ENCODE measurements at regions not wholly inside any gene's neighbourhood (a gene's known extent, or its start where the extent isn't known, plus 50 kb on each side); places are given as distances from the start of the nearest gene placed in this dataset.

GRCh38 chr18:40415821-40416220 is 1539.2 kb upstream of the PIK3C3 start:
- no peak overlapping the region for H3K4me2 ChIP-seq (ENCODE audit: low read length)
- H3K36me3 ChIP-seq (ENCODE audit: control insufficient read depth, low read length), result no peaks in the 10 kb centered on the region

GRCh38 chr18:40415176-40415791 is 1539.8 kb upstream of the PIK3C3 start:
- no peaks in the 10 kb centered on the region for H3K9me2 ChIP-seq (replicated peaks; ENCODE audit: control insufficient read depth, low read length)
- no peak overlapping the region for H3K4me3 ChIP-seq (ENCODE audit: low read length)
- no peak overlapping the region for H3K27ac ChIP-seq (ENCODE audit: low read depth, low read length)
- H3K4me1 ChIP-seq (ENCODE audit: control insufficient read depth, low read length), result no peaks in the 10 kb centered on the region
- H3K4me2 ChIP-seq (ENCODE audit: low read length), result no peak overlapping the region
- TF ChIP-seq, protein P1, sequence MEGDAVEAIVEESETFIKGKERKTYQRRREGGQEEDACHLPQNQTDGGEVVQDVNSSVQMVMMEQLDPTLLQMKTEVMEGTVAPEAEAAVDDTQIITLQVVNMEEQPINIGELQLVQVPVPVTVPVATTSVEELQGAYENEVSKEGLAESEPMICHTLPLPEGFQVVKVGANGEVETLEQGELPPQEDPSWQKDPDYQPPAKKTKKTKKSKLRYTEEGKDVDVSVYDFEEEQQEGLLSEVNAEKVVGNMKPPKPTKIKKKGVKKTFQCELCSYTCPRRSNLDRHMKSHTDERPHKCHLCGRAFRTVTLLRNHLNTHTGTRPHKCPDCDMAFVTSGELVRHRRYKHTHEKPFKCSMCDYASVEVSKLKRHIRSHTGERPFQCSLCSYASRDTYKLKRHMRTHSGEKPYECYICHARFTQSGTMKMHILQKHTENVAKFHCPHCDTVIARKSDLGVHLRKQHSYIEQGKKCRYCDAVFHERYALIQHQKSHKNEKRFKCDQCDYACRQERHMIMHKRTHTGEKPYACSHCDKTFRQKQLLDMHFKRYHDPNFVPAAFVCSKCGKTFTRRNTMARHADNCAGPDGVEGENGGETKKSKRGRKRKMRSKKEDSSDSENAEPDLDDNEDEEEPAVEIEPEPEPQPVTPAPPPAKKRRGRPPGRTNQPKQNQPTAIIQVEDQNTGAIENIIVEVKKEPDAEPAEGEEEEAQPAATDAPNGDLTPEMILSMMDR (IDR thresholded peaks at IDR 0.05; ENCODE audit: low read depth, low read length, poor library complexity, severe bottlenecking), result no peak
- no peak for TF ChIP-seq EZH2phosphoT487 (IDR thresholded peaks at IDR 0.05; ENCODE audit: borderline replicate concordance, low read length)
- no peaks in the 10 kb centered on the region for H3F3A ChIP-seq (ENCODE audit: control insufficient read depth, insufficient read depth)
- no peaks in the 10 kb centered on the region for H4K20me1 ChIP-seq (ENCODE audit: control insufficient read depth, insufficient read depth, low read depth, low read length)
- no peaks in the 10 kb centered on the region; the same call in 1 of the 2 replicates for H3K9me3 ChIP-seq (ENCODE audit: control insufficient read depth, insufficient read depth, low read length)
- no peaks in the 10 kb centered on the region for H3K79me2 ChIP-seq (ENCODE audit: control insufficient read depth, low read length)
- no peaks in the 10 kb centered on the region for H3K36me3 ChIP-seq (ENCODE audit: control insufficient read depth, low read length)
- H3K27me3 ChIP-seq (ENCODE audit: control insufficient read depth, low read length), result no peaks in the 10 kb centered on the region

More at GRCh38 chr18:40415821-40416220, 1539.2 kb upstream of the PIK3C3 start:
- Histone ChIP-seq H3K79me2 (ENCODE audit: control insufficient read depth, low read length) (no peaks in the 10 kb centered on the region), H3K4me3 (ENCODE audit: low read length) (no peak overlapping the region), H3K27me3 (ENCODE audit: control insufficient read depth, low read length) (no peaks in the 10 kb centered on the region), H4K20me1 (ENCODE audit: control insufficient read depth, insufficient read depth, low read depth, low read length) (no peaks in the 10 kb centered on the region), H3K9me2 (replicated peaks; ENCODE audit: control insufficient read depth, low read length) (no peaks in the 10 kb centered on the region), H3K4me1 (ENCODE audit: control insufficient read depth, low read length) (no peaks in the 10 kb centered on the region), H3F3A (ENCODE audit: control insufficient read depth, insufficient read depth) (no peaks in the 10 kb centered on the region), H3K9me3 (ENCODE audit: control insufficient read depth, insufficient read depth, low read length) (peaks cover 2% of the 10 kb centered on the region; the same call in 1 of the 2 replicates), H3K27ac (ENCODE audit: low read depth, low read length) (no peak overlapping the region)
- TF ChIP-seq, protein P1 (IDR thresholded peaks at IDR 0.05; ENCODE audit: low read depth, low read length, poor library complexity, severe bottlenecking), result no peak
- TF ChIP-seq EZH2phosphoT487 (IDR thresholded peaks at IDR 0.05; ENCODE audit: borderline replicate concordance, low read length), result no peak

DNA sequence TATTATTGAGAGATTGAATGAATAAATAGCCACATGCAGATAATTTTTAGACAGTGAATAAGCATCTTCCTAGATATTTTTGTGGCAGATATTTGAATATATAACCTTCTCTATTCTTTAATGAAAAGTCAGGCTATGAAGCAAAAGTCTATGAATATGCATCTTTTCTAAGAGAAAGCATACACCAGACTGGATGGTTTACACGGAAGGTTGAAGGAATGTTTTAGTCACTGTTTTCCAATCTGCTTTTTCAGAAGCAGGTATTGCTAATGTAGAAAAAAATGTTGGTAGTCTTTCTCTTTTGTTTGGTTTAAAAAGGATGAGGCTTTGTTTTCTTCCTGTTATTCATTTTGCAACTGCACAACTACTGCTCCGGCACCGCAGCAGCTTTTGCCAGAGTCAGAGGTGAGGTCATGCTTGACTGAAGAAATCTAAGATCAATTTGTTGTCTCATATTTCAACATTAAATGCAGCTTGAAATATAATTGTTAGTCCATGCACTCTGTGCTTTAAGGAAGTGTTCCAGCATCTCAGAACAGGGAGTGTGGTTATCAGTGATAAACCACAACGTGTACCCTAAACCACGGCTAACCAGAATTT is 1540.8 kb upstream of the PIK3C3 start:
- TF ChIP-seq, protein P1 (IDR thresholded peaks at IDR 0.05; ENCODE audit: low read depth, low read length, poor library complexity, severe bottlenecking), result no peak
- no peak for TF ChIP-seq EZH2phosphoT487 (IDR thresholded peaks at IDR 0.05; ENCODE audit: borderline replicate concordance, low read length)
- Histone ChIP-seq H3F3A (ENCODE audit: control insufficient read depth, insufficient read depth) (no peaks in the 10 kb centered on the region), H3K9me3 (ENCODE audit: control insufficient read depth, insufficient read depth, low read length) (no peaks in the 10 kb centered on the region; the same call in 1 of the 2 replicates), H3K36me3 (ENCODE audit: control insufficient read depth, low read length) (no peaks in the 10 kb centered on the region), H3K9me2 (replicated peaks; ENCODE audit: control insufficient read depth, low read length) (no peaks in the 10 kb centered on the region), H3K27ac (ENCODE audit: low read depth, low read length) (no peak overlapping the region), H3K79me2 (ENCODE audit: control insufficient read depth, low read length) (no peaks in the 10 kb centered on the region), H3K4me2 (ENCODE audit: low read length) (no peak overlapping the region), H3K4me3 (ENCODE audit: low read length) (no peak overlapping the region), H4K20me1 (ENCODE audit: control insufficient read depth, insufficient read depth, low read depth, low read length) (no peaks in the 10 kb centered on the region), H3K4me1 (ENCODE audit: control insufficient read depth, low read length) (no peaks in the 10 kb centered on the region), H3K27me3 (ENCODE audit: control insufficient read depth, low read length) (no peaks in the 10 kb centered on the region)

All from DOHH2 (cell line).